Endothelial cell of umbilical vein (primary cell): ENCODE measurements at regions not wholly inside any gene's neighbourhood (a gene's known extent, or its start where the extent isn't known, plus 50 kb on each side); places are given as distances from the start of the nearest gene placed in this dataset.

Source experiments
- BruUV-seq: library from RNA; stranded (reverse); fragments of 400-500 nt; replicated peaks from 2 replicates; lab custom pipeline; 2021; lab: Mats Ljungman, UMichigan
- CTCF ChIA-PET: fragments of 300-600, 350-600 bp; sonication (Branson Sonifier 250); formaldehyde crosslinking; loops from one replicate; lab custom pipeline; 2021; ENCODE audit warnings: antibody characterized with exemption, inconsistent platforms; lab: Charles Lee
- POLR2A ChIA-PET: fragments of 300-600, 350-600 bp; sonication (Branson Sonifier 250); formaldehyde crosslinking; loops from one replicate; lab custom pipeline; 2021; ENCODE audit warnings: antibody characterized with exemption, inconsistent platforms; lab: Charles Lee
- DNase-seq: peaks from one replicate; pipeline ENCODE4 v3.0.0-alpha.2; 2011; ENCODE audit warnings: low read depth, low spot score
- FAIRE-seq: peaks from 2 replicates; lab custom pipeline; 2011; peaks lifted over from hg19 to GRCh38; lab: Jason Lieb, UNC
- H2AFZ ChIP-seq: 2 replicates; pipeline ENCODE4 v1.6.0; 2012; ENCODE audit warnings: low read depth, low read length, control low read depth, inconsistent platforms
- H3K27ac ChIP-seq: 2 replicates; pipeline ENCODE4 v1.5.1; 2011; ENCODE audit warnings: low read depth, mild to moderate bottlenecking, control low read depth, low read length, moderate library complexity; ENCODE audit not compliant: insufficient read depth
- H3K27me3 ChIP-seq, 2 experiments: 2 replicates each; pipeline versions ENCODE4 v1.6.0 to v1.6.1; 2011; ENCODE audit warnings: low read length in 2 of 2, mixed read lengths in 1 of 2; ENCODE audit not compliant: control insufficient read depth in 2 of 2, insufficient read depth in 2 of 2
- H3K36me3 ChIP-seq, 2 experiments: 2 replicates in 1 of 2; 3 replicates in 1 of 2; pipeline ENCODE4 v1.5.1; 2011; ENCODE audit warnings: low read length in 2 of 2, mild to moderate bottlenecking in 1 of 2, moderate library complexity in 1 of 2; ENCODE audit not compliant: control insufficient read depth in 2 of 2, insufficient read depth in 2 of 2; ENCODE audit errors: extremely low read depth in 1 of 2
- H3K4me1 ChIP-seq: 3 replicates; pipeline ENCODE4 v1.5.1; 2011; ENCODE audit warnings: mild to moderate bottlenecking, low read length; ENCODE audit not compliant: control insufficient read depth, insufficient read depth; ENCODE audit errors: extremely low read depth
- H3K4me2 ChIP-seq: 2 replicates; pipeline ENCODE4 v1.6.1; 2011; ENCODE audit warnings: low read length, control low read depth, mixed read lengths; ENCODE audit not compliant: insufficient read depth
- H3K4me3 ChIP-seq, 3 experiments: fragments of 200-600 bp in 1 of 3; sonication (generic), shearing (Covaris generic) in 1 of 3; replicated peaks in 1 of 3; 2 replicates each; pipeline ENCODE4 v1.5.1; 2011 to 2016; ENCODE audit warnings: control low read depth in 3 of 3, low read length in 3 of 3, mild to moderate bottlenecking in 2 of 3, inconsistent platforms in 1 of 3, low read depth in 1 of 3, moderate library complexity in 1 of 3; ENCODE audit not compliant: insufficient read depth in 1 of 3
- H3K79me2 ChIP-seq: 2 replicates; pipeline ENCODE4 v1.6.0; 2012; ENCODE audit warnings: low read length, inconsistent platforms; ENCODE audit not compliant: control insufficient read depth, insufficient read depth
- H3K9ac ChIP-seq: replicated peaks from 2 replicates; pipeline ENCODE3; 2011; ENCODE audit warnings: low read length, control low read depth; ENCODE audit not compliant: insufficient read depth; ENCODE audit errors: extremely low read depth
- H3K9me1 ChIP-seq: replicated peaks from 3 replicates; pipeline ENCODE4 v1.6.0; 2011; ENCODE audit warnings: mild to moderate bottlenecking, low read length; ENCODE audit not compliant: control insufficient read depth, insufficient read depth; ENCODE audit errors: extremely low read depth
- H3K9me3 ChIP-seq: replicated peaks from 2 replicates; pipeline ENCODE4 v1.5.1; 2012; ENCODE audit warnings: low read length, inconsistent platforms; ENCODE audit not compliant: control insufficient read depth, insufficient read depth
- H4K20me1 ChIP-seq: replicated peaks from 2 replicates; pipeline ENCODE3; 2011; ENCODE audit warnings: mild to moderate bottlenecking, low read length; ENCODE audit not compliant: control insufficient read depth, insufficient read depth; ENCODE audit errors: extremely low read depth
- EZH2 ChIP-seq: IDR thresholded peaks from 2 replicates; pipeline ENCODE4 v1.6.1; 2012; ENCODE audit warnings: borderline replicate concordance, low read depth, mild to moderate bottlenecking, moderate library complexity, low read length, inconsistent platforms; ENCODE audit not compliant: severe bottlenecking
- FOS ChIP-seq: IDR thresholded peaks from 2 replicates; pipeline ENCODE4 v1.6.1; 2011; ENCODE audit warnings: mild to moderate bottlenecking, low read length, moderate library complexity, borderline replicate concordance; ENCODE audit not compliant: insufficient read depth
- GATA2 ChIP-seq: IDR thresholded peaks from 2 replicates; pipeline ENCODE4 v1.7.0; 2011; ENCODE audit warnings: low read depth, mild to moderate bottlenecking, moderate library complexity, mixed read lengths, low read length; ENCODE audit not compliant: insufficient read length, insufficient read depth
- JUN ChIP-seq: IDR thresholded peaks from 2 replicates; pipeline ENCODE4 v1.6.1; 2011; ENCODE audit warnings: borderline replicate concordance, low read depth; ENCODE audit not compliant: insufficient read length, insufficient read depth
- MYC ChIP-seq: IDR thresholded peaks from one replicate; pipeline ENCODE4 v1.6.1; 2011; ENCODE audit warnings: mild to moderate bottlenecking, low read depth, low read length
- POLR2A ChIP-seq: IDR thresholded peaks from 2 replicates; pipeline ENCODE4 v1.6.1; 2012; ENCODE audit warnings: low read depth, mild to moderate bottlenecking, control low read depth, low read length
- POLR2AphosphoS5 ChIP-seq: IDR thresholded peaks from 2 replicates; pipeline ENCODE4 v1.6.1; 2012; ENCODE audit warnings: low read depth, mild to moderate bottlenecking, control low read depth, low read length, moderate library complexity; ENCODE audit not compliant: insufficient read depth
- dilution Hi-C: fragments of 300-500 bp; cut with MboI; formaldehyde crosslinking; loops from one replicate; pipeline ENCODE4 v1.15.0; 2019; ENCODE audit warnings: low sequenced_read_pairs; ENCODE audit not compliant: extremely low pct_ligation_motif_present
- intact Hi-C: fragments of 100-400 bp; cut with micrococcal nuclease; formaldehyde crosslinking; loops from one replicate; pipeline ENCODE4 v1.10.0; 2022
- TF ChIP-seq, protein P1 (sequence below): IDR thresholded peaks from 2 replicates; pipeline ENCODE4 v1.6.1; 2011; ENCODE audit not compliant: insufficient read depth, insufficient read length
- TF ChIP-seq, protein P2 (sequence below), 2 donors: IDR thresholded peaks; 1 replicate in 1 of 2; 2 replicates in 1 of 2; pipeline ENCODE4 v1.5.1; 2011; ENCODE audit warnings: low read length in 2 of 2, mild to moderate bottlenecking in 2 of 2, moderate library complexity in 2 of 2, control low read depth in 1 of 2, inconsistent platforms in 1 of 2, low read depth in 1 of 2; ENCODE audit not compliant: insufficient read depth in 1 of 2; ENCODE audit errors: extremely low read depth in 1 of 2

DNA sequence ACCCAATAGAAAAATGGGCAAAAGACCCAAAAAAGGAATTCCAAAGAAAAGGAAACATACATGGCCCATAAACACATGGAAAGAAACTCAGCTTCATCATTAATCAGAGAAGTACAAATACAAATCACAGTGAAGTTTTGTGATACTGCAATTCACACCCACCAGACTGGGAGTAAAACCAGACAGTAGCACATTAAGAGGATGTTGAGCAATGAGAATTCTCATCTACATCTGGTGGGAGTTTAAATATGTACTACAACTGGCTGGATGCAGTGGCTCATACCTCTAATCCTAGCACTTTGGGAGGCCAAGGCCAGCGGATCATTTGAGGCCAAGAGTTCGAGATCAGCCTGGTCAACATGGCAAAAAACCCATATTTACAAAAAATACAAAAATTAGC, 125.7 kb upstream of the PHACTR1 start:
- intact Hi-C loops = no loop called here
- Histone ChIP-seq H3K9ac (no peak overlapping the region), H3K36me3 (no peaks in the 10 kb centered on the region), H3K4me3 (no peak overlapping the region), H3K27ac (no peak overlapping the region), H2AFZ (no peak overlapping the region), H3K27me3 (no peaks in the 10 kb centered on the region), H4K20me1 (no peaks in the 10 kb centered on the region), H3K9me3 (no peaks in the 10 kb centered on the region), H3K4me1 (peaks cover 26% of the 10 kb centered on the region), H3K9me1 (no peaks in the 10 kb centered on the region), H3K4me2 (no peak overlapping the region), H3K79me2 (no peaks in the 10 kb centered on the region)
- dilution Hi-C loops = loop anchor here (10.0 to 25.0 kb wide), 2 partner anchors 104 to 296 kb away; partner anchors contain the start of gene EDN1
- BruUV-seq = no TSS peak
- FAIRE-seq = no peak
- ChIA-PET CTCF (no interaction called here), POLR2A (no interaction called here)
- TF ChIP-seq EZH2 = no peak
- TF ChIP-seq, protein P1, sequence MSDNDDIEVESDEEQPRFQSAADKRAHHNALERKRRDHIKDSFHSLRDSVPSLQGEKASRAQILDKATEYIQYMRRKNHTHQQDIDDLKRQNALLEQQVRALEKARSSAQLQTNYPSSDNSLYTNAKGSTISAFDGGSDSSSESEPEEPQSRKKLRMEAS = no peak
- TF ChIP-seq, protein P2, sequence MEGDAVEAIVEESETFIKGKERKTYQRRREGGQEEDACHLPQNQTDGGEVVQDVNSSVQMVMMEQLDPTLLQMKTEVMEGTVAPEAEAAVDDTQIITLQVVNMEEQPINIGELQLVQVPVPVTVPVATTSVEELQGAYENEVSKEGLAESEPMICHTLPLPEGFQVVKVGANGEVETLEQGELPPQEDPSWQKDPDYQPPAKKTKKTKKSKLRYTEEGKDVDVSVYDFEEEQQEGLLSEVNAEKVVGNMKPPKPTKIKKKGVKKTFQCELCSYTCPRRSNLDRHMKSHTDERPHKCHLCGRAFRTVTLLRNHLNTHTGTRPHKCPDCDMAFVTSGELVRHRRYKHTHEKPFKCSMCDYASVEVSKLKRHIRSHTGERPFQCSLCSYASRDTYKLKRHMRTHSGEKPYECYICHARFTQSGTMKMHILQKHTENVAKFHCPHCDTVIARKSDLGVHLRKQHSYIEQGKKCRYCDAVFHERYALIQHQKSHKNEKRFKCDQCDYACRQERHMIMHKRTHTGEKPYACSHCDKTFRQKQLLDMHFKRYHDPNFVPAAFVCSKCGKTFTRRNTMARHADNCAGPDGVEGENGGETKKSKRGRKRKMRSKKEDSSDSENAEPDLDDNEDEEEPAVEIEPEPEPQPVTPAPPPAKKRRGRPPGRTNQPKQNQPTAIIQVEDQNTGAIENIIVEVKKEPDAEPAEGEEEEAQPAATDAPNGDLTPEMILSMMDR (IDR thresholded peaks at IDR 0.05; ENCODE audit: extremely low read depth in 1 of 2, insufficient read depth in 1 of 2, low read depth in 1 of 2, low read length in 2 of 2) = no peak
- TF ChIP-seq FOS = no peak
- no peak for TF ChIP-seq GATA2
- no peak for TF ChIP-seq JUN
- no peak for TF ChIP-seq MYC
- TF ChIP-seq POLR2AphosphoS5 = no peak
- no peak for TF ChIP-seq POLR2A
- DNase-seq = no peak
